MM.1S (cell line): ENCODE measurements at regions not wholly inside any gene's neighbourhood (a gene's known extent, or its start where the extent isn't known, plus 50 kb on each side); places are given as distances from the start of the nearest gene placed in this dataset.

Experiments
- CTCF ChIP-seq: fragments of 300-600 bp; sonication (generic); IDR thresholded peaks from 2 replicates; pipeline ENCODE4 v1.5.1; 2016; ENCODE audit warnings: antibody characterized with exemption, low read length, mixed read lengths
- EZH2 ChIP-seq: fragments of 300-600 bp; sonication (generic); optimal IDR thresholded peaks from 2 replicates; pipeline ENCODE3; 2017; ENCODE audit warnings: low read depth, mild to moderate bottlenecking, antibody characterized with exemption, low read length, mixed read lengths
- EZH2phosphoT487 ChIP-seq: fragments of 300-600 bp; sonication (generic); IDR thresholded peaks from 2 replicates; pipeline ENCODE4 v1.6.1; 2018; ENCODE audit warnings: antibody characterized with exemption, low read length

- no peak for TF ChIP-seq CTCF
- no peak for TF ChIP-seq EZH2
- no peak for TF ChIP-seq EZH2phosphoT487
Observed at GRCh38 chr5:45765561-45765960, 69.4 kb upstream of the HCN1 start.
